Lower leg skin (tissue), 4 donors: ENCODE measurements at regions not wholly inside any gene's neighbourhood (a gene's known extent, or its start where the extent isn't known, plus 50 kb on each side); places are given as distances from the start of the nearest gene placed in this dataset.
A peak's percentile ranks its signal among the peaks of the same experiment; 100 is the strongest.

Experiments
- DNase-seq, 2 donors: peaks; one replicate each; pipeline ENCODE4 v3.0.0-alpha.2; 2019; ENCODE audit warnings: low spot score in 2 of 2
- H3K4me3 ChIP-seq: fragments of 200-600 bp; sonication (generic); 2 replicates; pipeline ENCODE4 v1.5.1; 2017; ENCODE audit warnings: mild to moderate bottlenecking, low read depth; ENCODE audit not compliant: poor library complexity, severe bottlenecking
- CTCF ChIP-seq, 3 donors: fragments of 450-650 bp; IDR thresholded peaks; one replicate each; pipeline ENCODE4 v1.5.1; 2016; ENCODE audit warnings: antibody characterized with exemption in 3 of 3, mild to moderate bottlenecking in 3 of 3, moderate library complexity in 2 of 3
- POLR2A ChIP-seq, 2 donors: fragments of 450-650 bp; IDR thresholded peaks; one replicate each; pipeline ENCODE4 v1.6.1; 2016 to 2017; ENCODE audit warnings: antibody characterized with exemption in 2 of 2, mild to moderate bottlenecking in 1 of 2, moderate library complexity in 1 of 2
- WGBS, 2 donors: methylation state at CpG; one replicate each; pipeline ENCODE4 v1.1.5; 2018; 5-methylcytosine and 5-hydroxymethylcytosine counted together
- intact Hi-C: fragments of 100-400 bp; cut with DNase I; formaldehyde crosslinking; loops from one replicate; pipeline ENCODE4 v1.15.0; 2023; ENCODE audit warnings: low total_unique reads

- intact Hi-C loops, result no loop called here
- no peak overlapping the region for H3K4me3 ChIP-seq
- 50 to 62% methylated on average over 4 of the region's 4 CpGs for WGBS, 2 donors
- DNase-seq, result peak in 1 of 2 donors; percentile 16
- TF ChIP-seq POLR2A (IDR thresholded peaks at IDR 0.05) (no peak), CTCF (IDR thresholded peaks at IDR 0.05) (no peak)
These were observed 57.8 kb upstream of the C5orf46 start for GRCh38 chr5:147963948-147964693.

- no peak for DNase-seq
- intact Hi-C loops, result no loop called here
- H3K4me3 ChIP-seq, result no peak overlapping the region
- 49 to 54% methylated on average over 2 of the region's 2 CpGs for WGBS, 2 donors
- no peak for TF ChIP-seq POLR2A (IDR thresholded peaks at IDR 0.05)
- no peak for TF ChIP-seq CTCF (IDR thresholded peaks at IDR 0.05)
These were observed 57.1 kb upstream of the C5orf46 start for GRCh38 chr5:147963436-147963835.

GRCh38 chr5:147961208-147961749 lies 54.9 kb upstream of the C5orf46 start:
- H3K4me3 ChIP-seq, result no peak overlapping the region
- TF ChIP-seq CTCF (IDR thresholded peaks at IDR 0.05) (no peak), POLR2A (IDR thresholded peaks at IDR 0.05) (no peak)
- 59 to 74% methylated on average over 2 of the region's 2 CpGs for WGBS, 2 donors
- intact Hi-C loops, result no loop called here
- DNase-seq, result no peak

GRCh38 chr5:147957901-147958300 lies 51.6 kb upstream of the C5orf46 start:
- intact Hi-C loops, result no loop called here
- DNase-seq, result no peak
- no peak overlapping the region for H3K4me3 ChIP-seq
- 66 to 70% methylated on average over 6 of the region's 6 CpGs for whole genome bisulfite sequencing, 2 donors
- TF ChIP-seq CTCF (IDR thresholded peaks at IDR 0.05), result no peak
- TF ChIP-seq POLR2A (IDR thresholded peaks at IDR 0.05), result no peak

GRCh38 chr5:147956842-147957223 lies 50.5 kb upstream of the C5orf46 start:
- H3K4me3 ChIP-seq, result no peak overlapping the region
- intact Hi-C loops, result no loop called here
- TF ChIP-seq CTCF (IDR thresholded peaks at IDR 0.05) (no peak), POLR2A (IDR thresholded peaks at IDR 0.05) (no peak)
- WGBS, 2 donors, result 36 to 44% methylated on average over 2 of the region's 2 CpGs
- no peak for DNase-seq
